ENCODE measurements at regions not wholly inside any gene's neighbourhood (a gene's known extent, or its start where the extent isn't known, plus 50 kb on each side); places are given as distances from the start of the nearest gene placed in this dataset.

GRCh38 chrX:150032742-150033141, 94.5 kb upstream of the EOLA2 start:
- TF ChIP-seq PAX5 (IDR thresholded peaks at IDR 0.05; ENCODE audit: insufficient read depth, low read length, severe bottlenecking) = no peak
- TF ChIP-seq POLR2A (IDR thresholded peaks at IDR 0.05; ENCODE audit: low read depth, low read length) = no peak
- no peak for TF ChIP-seq TAF1 (IDR thresholded peaks at IDR 0.05; ENCODE audit: low read depth, low read length)
- no peak for TF ChIP-seq SPI1 (IDR thresholded peaks at IDR 0.05; ENCODE audit: low read depth, low read length)
- no peak for TF ChIP-seq POLR2AphosphoS5 (IDR thresholded peaks at IDR 0.05; ENCODE audit: low read depth, low read length)
- no peak for TF ChIP-seq POU2F2 (IDR thresholded peaks at IDR 0.05; ENCODE audit: low read depth, low read length)
- no peak for FAIRE-seq
- DNase-seq (ENCODE audit: insufficient read length, low spot score) = no peak

- FAIRE-seq = no peak
- no peak for DNase-seq (ENCODE audit: insufficient read length, low spot score)
- TF ChIP-seq POU2F2 (IDR thresholded peaks at IDR 0.05; ENCODE audit: low read depth, low read length) = no peak
- TF ChIP-seq POLR2AphosphoS5 (IDR thresholded peaks at IDR 0.05; ENCODE audit: low read depth, low read length) = no peak
- TF ChIP-seq PAX5 (IDR thresholded peaks at IDR 0.05; ENCODE audit: insufficient read depth, low read length, severe bottlenecking) = no peak
These were observed 96.5 kb upstream of the EOLA2 start for GRCh38 chrX:150034788-150035187.

GRCh38 chrX:150035531-150035930, 97.2 kb upstream of the EOLA2 start:
- DNase-seq (ENCODE audit: insufficient read length, low spot score) (no peak), FAIRE-seq (no peak)
- TF ChIP-seq POU2F2 (IDR thresholded peaks at IDR 0.05; ENCODE audit: low read depth, low read length) = no peak
- TF ChIP-seq POLR2AphosphoS5 (IDR thresholded peaks at IDR 0.05; ENCODE audit: low read depth, low read length) = no peak
- no peak for TF ChIP-seq POLR2A (IDR thresholded peaks at IDR 0.05; ENCODE audit: low read depth, low read length)
- no peak for TF ChIP-seq PAX5 (IDR thresholded peaks at IDR 0.05; ENCODE audit: insufficient read depth, low read length, severe bottlenecking)
- TF ChIP-seq TAF1 (IDR thresholded peaks at IDR 0.05; ENCODE audit: low read depth, low read length) = no peak
- no peak for TF ChIP-seq SPI1 (IDR thresholded peaks at IDR 0.05; ENCODE audit: low read depth, low read length)

GRCh38 chrX:150036181-150036580, 97.9 kb upstream of the EOLA2 start:
- no peak for FAIRE-seq

GRCh38 chrX:150036641-150037040, 98.3 kb upstream of the EOLA2 start:
- DNase-seq (ENCODE audit: insufficient read length, low spot score) (no peak), FAIRE-seq (no peak)
- TF ChIP-seq SPI1 (IDR thresholded peaks at IDR 0.05; ENCODE audit: low read depth, low read length) (no peak), TAF1 (IDR thresholded peaks at IDR 0.05; ENCODE audit: low read depth, low read length) (no peak), PAX5 (IDR thresholded peaks at IDR 0.05; ENCODE audit: insufficient read depth, low read length, severe bottlenecking) (no peak), POLR2AphosphoS5 (IDR thresholded peaks at IDR 0.05; ENCODE audit: low read depth, low read length) (no peak)

More at GRCh38 chrX:150036181-150036580, 97.9 kb upstream of the EOLA2 start:
- no peak for DNase-seq (ENCODE audit: insufficient read length, low spot score)
- no peak for TF ChIP-seq POU2F2 (IDR thresholded peaks at IDR 0.05; ENCODE audit: low read depth, low read length)
- no peak for TF ChIP-seq SPI1 (IDR thresholded peaks at IDR 0.05; ENCODE audit: low read depth, low read length)
- TF ChIP-seq POLR2AphosphoS5 (IDR thresholded peaks at IDR 0.05; ENCODE audit: low read depth, low read length) = no peak
- TF ChIP-seq POLR2A (IDR thresholded peaks at IDR 0.05; ENCODE audit: low read depth, low read length) = no peak
- TF ChIP-seq PAX5 (IDR thresholded peaks at IDR 0.05; ENCODE audit: insufficient read depth, low read length, severe bottlenecking) = no peak
- no peak for TF ChIP-seq TAF1 (IDR thresholded peaks at IDR 0.05; ENCODE audit: low read depth, low read length)

GRCh38 chrX:150037041-150037440, 98.8 kb upstream of the EOLA2 start:
- DNase-seq (ENCODE audit: insufficient read length, low spot score) (no peak), FAIRE-seq (no peak)
- no peak for TF ChIP-seq POU2F2 (IDR thresholded peaks at IDR 0.05; ENCODE audit: low read depth, low read length)
- TF ChIP-seq TAF1 (IDR thresholded peaks at IDR 0.05; ENCODE audit: low read depth, low read length) = no peak
- no peak for TF ChIP-seq POLR2AphosphoS5 (IDR thresholded peaks at IDR 0.05; ENCODE audit: low read depth, low read length)
- no peak for TF ChIP-seq SPI1 (IDR thresholded peaks at IDR 0.05; ENCODE audit: low read depth, low read length)

- FAIRE-seq = no peak
- no peak for DNase-seq (ENCODE audit: insufficient read length, low spot score)
- TF ChIP-seq TAF1 (IDR thresholded peaks at IDR 0.05; ENCODE audit: low read depth, low read length) = no peak
- no peak for TF ChIP-seq POLR2A (IDR thresholded peaks at IDR 0.05; ENCODE audit: low read depth, low read length)
- no peak for TF ChIP-seq POLR2AphosphoS5 (IDR thresholded peaks at IDR 0.05; ENCODE audit: low read depth, low read length)
- TF ChIP-seq SPI1 (IDR thresholded peaks at IDR 0.05; ENCODE audit: low read depth, low read length) = no peak
- TF ChIP-seq POU2F2 (IDR thresholded peaks at IDR 0.05; ENCODE audit: low read depth, low read length) = no peak
- no peak for TF ChIP-seq PAX5 (IDR thresholded peaks at IDR 0.05; ENCODE audit: insufficient read depth, low read length, severe bottlenecking)
These were observed 100.0 kb upstream of the EOLA2 start for GRCh38 chrX:150038315-150038714.

- TF ChIP-seq TAF1 (IDR thresholded peaks at IDR 0.05; ENCODE audit: low read depth, low read length) (no peak), POLR2AphosphoS5 (IDR thresholded peaks at IDR 0.05; ENCODE audit: low read depth, low read length) (no peak), SPI1 (IDR thresholded peaks at IDR 0.05; ENCODE audit: low read depth, low read length) (no peak), PAX5 (IDR thresholded peaks at IDR 0.05; ENCODE audit: insufficient read depth, low read length, severe bottlenecking) (no peak), POU2F2 (IDR thresholded peaks at IDR 0.05; ENCODE audit: low read depth, low read length) (no peak), POLR2A (IDR thresholded peaks at IDR 0.05; ENCODE audit: low read depth, low read length) (no peak)
- DNase-seq (ENCODE audit: insufficient read length, low spot score) (no peak), FAIRE-seq (no peak)
These were observed 100.8 kb upstream of the EOLA2 start for GRCh38 chrX:150038986-150039599.

- FAIRE-seq (no peak), DNase-seq (ENCODE audit: insufficient read length, low spot score) (no peak)
These were observed 102.9 kb upstream of the EOLA2 start for GRCh38 chrX:150041208-150041607.

GRCh38 chrX:150044556-150044955, 106.3 kb upstream of the EOLA2 start:
- TF ChIP-seq POU2F2 (IDR thresholded peaks at IDR 0.05; ENCODE audit: low read depth, low read length) = no peak
- no peak for TF ChIP-seq POLR2A (IDR thresholded peaks at IDR 0.05; ENCODE audit: low read depth, low read length)
- TF ChIP-seq TAF1 (IDR thresholded peaks at IDR 0.05; ENCODE audit: low read depth, low read length) = no peak
- DNase-seq (ENCODE audit: insufficient read length, low spot score) (no peak), FAIRE-seq (no peak)

More at GRCh38 chrX:150041208-150041607, 102.9 kb upstream of the EOLA2 start:
- no peak for TF ChIP-seq SPI1 (IDR thresholded peaks at IDR 0.05; ENCODE audit: low read depth, low read length)
- TF ChIP-seq POLR2AphosphoS5 (IDR thresholded peaks at IDR 0.05; ENCODE audit: low read depth, low read length) = no peak
- no peak for TF ChIP-seq POLR2A (IDR thresholded peaks at IDR 0.05; ENCODE audit: low read depth, low read length)
- TF ChIP-seq PAX5 (IDR thresholded peaks at IDR 0.05; ENCODE audit: insufficient read depth, low read length, severe bottlenecking) = no peak
- TF ChIP-seq TAF1 (IDR thresholded peaks at IDR 0.05; ENCODE audit: low read depth, low read length) = no peak
- no peak for TF ChIP-seq POU2F2 (IDR thresholded peaks at IDR 0.05; ENCODE audit: low read depth, low read length)
